ENCODE measurements at regions not wholly inside any gene's neighbourhood (a gene's known extent, or its start where the extent isn't known, plus 50 kb on each side); places are given as distances from the start of the nearest gene placed in this dataset.
"Not testable (repeated sequence)": the region's sequence is repeated elsewhere in the genome, so short reads cannot be mapped to it uniquely, and the experiment has no call there.

DNA sequence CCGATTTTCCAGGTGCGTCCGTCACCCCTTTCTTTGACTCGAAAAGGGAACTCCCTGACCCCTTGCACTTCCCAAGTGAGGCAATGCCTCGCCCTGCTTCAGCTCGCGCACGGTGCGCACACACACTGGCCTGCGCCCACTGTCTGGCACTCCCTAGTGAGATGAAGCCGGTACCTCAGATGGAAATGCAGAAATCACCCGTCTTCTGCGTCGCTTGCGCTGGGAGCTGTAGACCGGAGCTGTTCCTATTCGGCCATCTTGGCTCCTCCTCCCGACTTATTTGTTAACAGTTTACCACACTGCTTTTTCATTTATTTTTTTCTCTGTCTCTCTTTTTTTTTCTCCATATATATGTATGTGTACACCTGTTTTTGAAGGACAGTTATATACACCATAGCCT is 112.2 kb downstream of the MAD2L1 start:
- TF ChIP-seq, protein P1, sequence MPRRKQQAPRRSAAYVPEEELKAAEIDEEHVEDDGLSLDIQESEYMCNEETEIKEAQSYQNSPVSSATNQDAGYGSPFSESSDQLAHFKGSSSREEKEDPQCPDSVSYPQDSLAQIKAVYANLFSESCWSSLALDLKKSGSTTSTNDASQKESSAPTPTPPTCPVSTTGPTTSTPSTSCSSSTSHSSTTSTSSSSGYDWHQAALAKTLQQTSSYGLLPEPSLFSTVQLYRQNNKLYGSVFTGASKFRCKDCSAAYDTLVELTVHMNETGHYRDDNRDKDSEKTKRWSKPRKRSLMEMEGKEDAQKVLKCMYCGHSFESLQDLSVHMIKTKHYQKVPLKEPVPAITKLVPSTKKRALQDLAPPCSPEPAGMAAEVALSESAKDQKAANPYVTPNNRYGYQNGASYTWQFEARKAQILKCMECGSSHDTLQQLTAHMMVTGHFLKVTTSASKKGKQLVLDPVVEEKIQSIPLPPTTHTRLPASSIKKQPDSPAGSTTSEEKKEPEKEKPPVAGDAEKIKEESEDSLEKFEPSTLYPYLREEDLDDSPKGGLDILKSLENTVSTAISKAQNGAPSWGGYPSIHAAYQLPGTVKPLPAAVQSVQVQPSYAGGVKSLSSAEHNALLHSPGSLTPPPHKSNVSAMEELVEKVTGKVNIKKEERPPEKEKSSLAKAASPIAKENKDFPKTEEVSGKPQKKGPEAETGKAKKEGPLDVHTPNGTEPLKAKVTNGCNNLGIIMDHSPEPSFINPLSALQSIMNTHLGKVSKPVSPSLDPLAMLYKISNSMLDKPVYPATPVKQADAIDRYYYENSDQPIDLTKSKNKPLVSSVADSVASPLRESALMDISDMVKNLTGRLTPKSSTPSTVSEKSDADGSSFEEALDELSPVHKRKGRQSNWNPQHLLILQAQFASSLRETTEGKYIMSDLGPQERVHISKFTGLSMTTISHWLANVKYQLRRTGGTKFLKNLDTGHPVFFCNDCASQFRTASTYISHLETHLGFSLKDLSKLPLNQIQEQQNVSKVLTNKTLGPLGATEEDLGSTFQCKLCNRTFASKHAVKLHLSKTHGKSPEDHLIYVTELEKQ (CRISPR knock-in tag; IDR thresholded peaks at IDR 0.05), result not testable (repeated sequence)
- TF ChIP-seq, protein P2, sequence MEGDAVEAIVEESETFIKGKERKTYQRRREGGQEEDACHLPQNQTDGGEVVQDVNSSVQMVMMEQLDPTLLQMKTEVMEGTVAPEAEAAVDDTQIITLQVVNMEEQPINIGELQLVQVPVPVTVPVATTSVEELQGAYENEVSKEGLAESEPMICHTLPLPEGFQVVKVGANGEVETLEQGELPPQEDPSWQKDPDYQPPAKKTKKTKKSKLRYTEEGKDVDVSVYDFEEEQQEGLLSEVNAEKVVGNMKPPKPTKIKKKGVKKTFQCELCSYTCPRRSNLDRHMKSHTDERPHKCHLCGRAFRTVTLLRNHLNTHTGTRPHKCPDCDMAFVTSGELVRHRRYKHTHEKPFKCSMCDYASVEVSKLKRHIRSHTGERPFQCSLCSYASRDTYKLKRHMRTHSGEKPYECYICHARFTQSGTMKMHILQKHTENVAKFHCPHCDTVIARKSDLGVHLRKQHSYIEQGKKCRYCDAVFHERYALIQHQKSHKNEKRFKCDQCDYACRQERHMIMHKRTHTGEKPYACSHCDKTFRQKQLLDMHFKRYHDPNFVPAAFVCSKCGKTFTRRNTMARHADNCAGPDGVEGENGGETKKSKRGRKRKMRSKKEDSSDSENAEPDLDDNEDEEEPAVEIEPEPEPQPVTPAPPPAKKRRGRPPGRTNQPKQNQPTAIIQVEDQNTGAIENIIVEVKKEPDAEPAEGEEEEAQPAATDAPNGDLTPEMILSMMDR (IDR thresholded peaks at IDR 0.05 in 2 of 3, conservative IDR thresholded peaks at IDR 0.05 in 1 of 3; ENCODE audit: insufficient read depth in 2 of 3, low read depth in 1 of 3, low read length in 3 of 3), result not testable (repeated sequence)
- not testable (repeated sequence) for TF ChIP-seq ZNF263 (CRISPR knock-in tag; IDR thresholded peaks at IDR 0.05; ENCODE audit: borderline replicate concordance); SIN3A (IDR thresholded peaks at IDR 0.05; ENCODE audit: borderline replicate concordance in 2 of 2, control insufficient read depth in 1 of 2, low read depth in 2 of 2, low read length in 2 of 2); MAZ (CRISPR knock-in tag; conservative IDR thresholded peaks at IDR 0.05 in 1 of 2, IDR thresholded peaks at IDR 0.05 in 1 of 2); ZNF12 (CRISPR knock-in tag; IDR thresholded peaks at IDR 0.05); MED1 (CRISPR knock-in tag; IDR thresholded peaks at IDR 0.05; ENCODE audit: borderline replicate concordance); HNRNPUL1 (IDR thresholded peaks at IDR 0.05; ENCODE audit: low read length); ETV6 (IDR thresholded peaks at IDR 0.05; ENCODE audit: borderline replicate concordance in 1 of 2, low read depth in 2 of 2, low read length in 1 of 2); ETV6 (CRISPR knock-in tag; IDR thresholded peaks at IDR 0.05; ENCODE audit: borderline replicate concordance)
- TF ChIP-seq, protein P3, sequence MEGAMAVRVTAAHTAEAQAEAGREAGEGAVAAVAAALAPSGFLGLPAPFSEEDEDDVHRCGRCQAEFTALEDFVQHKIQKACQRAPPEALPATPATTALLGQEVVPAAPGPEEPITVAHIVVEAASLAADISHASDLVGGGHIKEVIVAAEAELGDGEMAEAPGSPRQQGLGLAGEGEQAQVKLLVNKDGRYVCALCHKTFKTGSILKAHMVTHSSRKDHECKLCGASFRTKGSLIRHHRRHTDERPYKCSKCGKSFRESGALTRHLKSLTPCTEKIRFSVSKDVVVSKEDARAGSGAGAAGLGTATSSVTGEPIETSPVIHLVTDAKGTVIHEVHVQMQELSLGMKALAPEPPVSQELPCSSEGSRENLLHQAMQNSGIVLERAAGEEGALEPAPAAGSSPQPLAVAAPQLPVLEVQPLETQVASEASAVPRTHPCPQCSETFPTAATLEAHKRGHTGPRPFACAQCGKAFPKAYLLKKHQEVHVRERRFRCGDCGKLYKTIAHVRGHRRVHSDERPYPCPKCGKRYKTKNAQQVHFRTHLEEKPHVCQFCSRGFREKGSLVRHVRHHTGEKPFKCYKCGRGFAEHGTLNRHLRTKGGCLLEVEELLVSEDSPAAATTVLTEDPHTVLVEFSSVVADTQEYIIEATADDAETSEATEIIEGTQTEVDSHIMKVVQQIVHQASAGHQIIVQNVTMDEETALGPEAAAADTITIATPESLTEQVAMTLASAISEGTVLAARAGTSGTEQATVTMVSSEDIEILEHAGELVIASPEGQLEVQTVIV (CRISPR knock-in tag; IDR thresholded peaks at IDR 0.05; ENCODE audit: borderline replicate concordance), result not testable (repeated sequence)
- TF ChIP-seq, protein P4, sequence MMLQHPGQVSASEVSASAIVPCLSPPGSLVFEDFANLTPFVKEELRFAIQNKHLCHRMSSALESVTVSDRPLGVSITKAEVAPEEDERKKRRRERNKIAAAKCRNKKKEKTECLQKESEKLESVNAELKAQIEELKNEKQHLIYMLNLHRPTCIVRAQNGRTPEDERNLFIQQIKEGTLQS (IDR thresholded peaks at IDR 0.05), result not testable (repeated sequence)
- TF ChIP-seq, protein P4 (CRISPR knock-in tag; conservative IDR thresholded peaks at IDR 0.05), result not testable (repeated sequence)
- TF ChIP-seq, protein P5, sequence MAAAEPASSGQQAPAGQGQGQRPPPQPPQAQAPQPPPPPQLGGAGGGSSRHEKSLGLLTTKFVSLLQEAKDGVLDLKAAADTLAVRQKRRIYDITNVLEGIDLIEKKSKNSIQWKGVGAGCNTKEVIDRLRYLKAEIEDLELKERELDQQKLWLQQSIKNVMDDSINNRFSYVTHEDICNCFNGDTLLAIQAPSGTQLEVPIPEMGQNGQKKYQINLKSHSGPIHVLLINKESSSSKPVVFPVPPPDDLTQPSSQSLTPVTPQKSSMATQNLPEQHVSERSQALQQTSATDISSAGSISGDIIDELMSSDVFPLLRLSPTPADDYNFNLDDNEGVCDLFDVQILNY (CRISPR knock-in tag; IDR thresholded peaks at IDR 0.05), result not testable (repeated sequence)
- TF ChIP-seq, protein P6, sequence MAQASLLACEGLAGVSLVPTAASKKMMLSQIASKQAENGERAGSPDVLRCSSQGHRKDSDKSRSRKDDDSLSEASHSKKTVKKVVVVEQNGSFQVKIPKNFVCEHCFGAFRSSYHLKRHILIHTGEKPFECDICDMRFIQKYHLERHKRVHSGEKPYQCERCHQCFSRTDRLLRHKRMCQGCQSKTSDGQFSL (CRISPR knock-in tag; IDR thresholded peaks at IDR 0.05), result not testable (repeated sequence)
- TF ChIP-seq, protein P6 (tag; IDR thresholded peaks at IDR 0.05), result not testable (repeated sequence)

Data from K562 (cell line).